GM23338 (cell line): ENCODE measurements at regions not wholly inside any gene's neighbourhood (a gene's known extent, or its start where the extent isn't known, plus 50 kb on each side); places are given as distances from the start of the nearest gene placed in this dataset.

ENCODE experiments used
- CTCF ChIP-seq, 2 experiments: fragments of 200-600 bp in 1 of 2; sonication (generic) in 1 of 2; conservative IDR thresholded peaks; 2 replicates each; pipeline versions ENCODE4 v1.5.1 to v1.6.1; 2016 to 2017; ENCODE audit warnings: antibody characterized with exemption in 2 of 2, low read depth in 2 of 2, mild to moderate bottlenecking in 2 of 2, moderate library complexity in 1 of 2
- EZH2 ChIP-seq: fragments of 200-600 bp; sonication (generic); IDR thresholded peaks from one replicate; pipeline ENCODE4 v1.8.0; 2017; ENCODE audit warnings: antibody characterized with exemption, mild to moderate bottlenecking, low read depth; ENCODE audit not compliant: unreplicated experiment
- POLR2AphosphoS5 ChIP-seq: IDR thresholded peaks from 2 replicates; pipeline ENCODE4 v1.6.1; 2016; ENCODE audit warnings: antibody characterized with exemption, low read depth

DNA sequence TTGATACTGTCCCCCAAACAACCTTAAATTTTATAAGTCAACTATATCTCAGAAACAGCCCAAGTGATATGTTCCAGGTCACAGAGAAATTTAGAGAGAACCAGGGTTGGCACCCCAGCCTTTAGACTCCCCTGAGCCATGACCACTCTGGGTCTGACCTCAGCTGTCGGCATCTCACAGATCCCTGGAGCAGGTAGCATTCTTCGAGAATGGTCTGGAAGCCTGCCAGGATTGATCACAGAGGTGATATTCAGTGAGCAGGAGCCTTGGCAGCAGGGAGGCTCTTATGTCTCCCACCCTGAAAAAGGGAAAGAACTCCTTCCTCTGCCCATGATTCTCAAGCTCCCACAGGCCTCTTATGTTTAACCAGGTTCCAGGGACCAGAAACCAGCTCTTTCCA is 58.2 kb downstream of the PLK2 start:
- no peak for TF ChIP-seq POLR2AphosphoS5
- no peak for TF ChIP-seq CTCF (conservative IDR thresholded peaks at IDR 0.05; ENCODE audit: low read depth in 2 of 2)
- TF ChIP-seq EZH2, result no peak
